GM18505 (cell line): ENCODE measurements at regions not wholly inside any gene's neighbourhood (a gene's known extent, or its start where the extent isn't known, plus 50 kb on each side); places are given as distances from the start of the nearest gene placed in this dataset.
"Not testable (repeated sequence)": the region's sequence is repeated elsewhere in the genome, so short reads cannot be mapped to it uniquely, and the experiment has no call there.

Experiments
- ATAC-seq: cut with Tn5 transposase; IDR thresholded peaks from one replicate; pipeline ENCODE4 v1.9.1; 2021; ENCODE audit not compliant: unreplicated experiment
- POLR2A ChIP-seq: IDR thresholded peaks from 4 replicates; pipeline ENCODE4 v1.6.1; 2011; ENCODE audit warnings: borderline replicate concordance; ENCODE audit not compliant: insufficient read depth, insufficient read length; ENCODE audit errors: extremely low read depth

DNA sequence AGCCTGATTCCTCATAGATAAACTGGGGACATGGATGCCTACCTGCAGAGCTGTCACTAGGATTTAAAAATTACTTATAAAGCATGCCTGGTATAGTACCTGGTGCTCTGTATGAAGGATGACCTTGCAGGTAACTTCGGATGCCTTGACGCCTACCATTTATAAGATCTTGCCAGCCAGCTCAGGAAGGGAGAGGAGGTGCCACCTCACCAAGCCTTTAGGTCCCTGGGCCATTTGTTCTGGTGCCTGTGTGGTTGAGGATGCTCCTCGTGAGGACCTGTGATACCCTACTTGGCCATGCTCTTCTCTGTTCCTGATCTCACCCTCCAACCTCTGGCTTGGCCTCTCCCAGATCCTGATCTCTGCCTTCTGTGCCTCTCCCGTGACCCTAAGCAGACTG, 85.2 kb downstream of the FDX1 start:
- no peak for ATAC-seq
- TF ChIP-seq POLR2A: no peak

GRCh38 chr11:110517381-110517780, 87.6 kb downstream of the FDX1 start:
- not testable (repeated sequence) for ATAC-seq

GRCh38 chr11:110518809-110519514, 89.2 kb downstream of the FDX1 start:
- no peak for ATAC-seq
- TF ChIP-seq POLR2A: no peak

DNA sequence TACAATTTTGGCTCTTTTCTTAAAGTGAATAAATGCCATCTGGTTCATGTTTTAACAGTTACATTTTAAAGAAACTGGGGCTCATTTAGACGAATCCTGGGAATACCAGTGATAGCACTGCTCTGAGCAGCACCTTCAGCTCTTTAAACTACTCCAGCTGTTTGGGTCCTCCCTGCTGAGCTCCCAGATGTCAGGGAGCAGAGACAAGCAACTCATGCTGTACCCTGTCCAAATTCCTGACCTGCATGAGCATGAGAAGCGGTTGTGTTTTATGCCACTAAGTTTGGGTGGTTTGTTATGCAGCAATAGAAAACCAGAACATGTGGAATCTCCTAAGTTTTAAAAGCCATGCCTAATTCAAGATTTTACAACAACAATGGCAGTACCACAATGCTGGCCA, 90.0 kb downstream of the FDX1 start:
- TF ChIP-seq POLR2A: no peak
- no peak for ATAC-seq

GRCh38 chr11:110522471-110522870, 92.7 kb downstream of the FDX1 start:
- ATAC-seq: no peak
- no peak for TF ChIP-seq POLR2A

DNA sequence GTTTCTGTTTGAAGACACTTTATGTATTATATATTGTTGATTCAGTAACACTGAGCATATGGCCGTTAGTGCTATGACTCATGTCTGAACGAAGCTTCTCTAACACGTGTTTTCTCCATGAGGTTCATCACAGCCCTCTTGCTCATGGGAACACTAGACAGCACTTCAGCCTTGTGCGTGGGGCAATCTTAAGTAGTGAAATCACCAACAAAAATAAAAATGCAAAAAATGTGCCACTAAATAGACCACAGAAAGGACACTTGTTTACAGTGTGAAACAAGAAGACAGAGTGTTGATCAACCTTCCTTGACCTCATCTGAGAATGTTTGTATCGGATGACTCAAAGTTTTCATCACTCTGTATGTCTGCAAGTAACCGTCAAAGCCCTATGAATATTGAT, 94.5 kb downstream of the FDX1 start:
- no peak for ATAC-seq

GRCh38 chr11:110525883-110526282, 96.1 kb downstream of the FDX1 start:
- no peak for TF ChIP-seq POLR2A
- peak; percentile 58 for ATAC-seq

More for the DNA sequence above, 94.5 kb downstream of the FDX1 start:
- no peak for TF ChIP-seq POLR2A

- peak; percentile 37 for ATAC-seq
Measured at GRCh38 chr11:110526323-110526722, 96.6 kb downstream of the FDX1 start.

More at GRCh38 chr11:110526323-110526722, 96.6 kb downstream of the FDX1 start:
- no peak for TF ChIP-seq POLR2A
